Liver (tissue), 8 donors: ENCODE measurements at regions not wholly inside any gene's neighbourhood (a gene's known extent, or its start where the extent isn't known, plus 50 kb on each side); places are given as distances from the start of the nearest gene placed in this dataset.

Source experiments
- DNase-seq: peaks from one replicate; pipeline ENCODE4 v3.0.0-alpha.2; 2017; ENCODE audit warnings: low spot score
- H3K27ac ChIP-seq, 2 donors: one replicate each; pipeline ENCODE4 v1.7.0; 2013; ENCODE audit warnings: inconsistent platforms in 2 of 2, low read length in 2 of 2, control low read depth in 1 of 2, low read depth in 1 of 2, mild to moderate bottlenecking in 1 of 2
- H3K27me3 ChIP-seq, 4 donors: one replicate each; pipeline versions ENCODE4 v1.6.1 to v1.7.0; 2013; ENCODE audit warnings: low read length in 3 of 4, inconsistent platforms in 1 of 4, mild to moderate bottlenecking in 1 of 4, moderate library complexity in 1 of 4; ENCODE audit not compliant: control insufficient read depth in 4 of 4, insufficient read depth in 4 of 4
- H3K36me3 ChIP-seq, 4 donors: one replicate each; pipeline versions ENCODE4 v1.6.1 to v1.7.0; 2013; ENCODE audit warnings: low read length in 3 of 4, mild to moderate bottlenecking in 3 of 4, low read depth in 1 of 4, moderate library complexity in 1 of 4; ENCODE audit not compliant: control insufficient read depth in 4 of 4, insufficient read depth in 3 of 4
- H3K4me1 ChIP-seq, 4 donors: one replicate each; pipeline versions ENCODE4 v1.6.1 to v1.7.0; 2013; ENCODE audit warnings: low read length in 3 of 4, mild to moderate bottlenecking in 3 of 4, moderate library complexity in 1 of 4; ENCODE audit not compliant: control insufficient read depth in 4 of 4, insufficient read depth in 4 of 4
- H3K4me3 ChIP-seq, 3 donors: one replicate each; pipeline versions ENCODE4 v1.6.1 to v1.7.0; 2013; ENCODE audit warnings: low read length in 3 of 3, control low read depth in 1 of 3, low read depth in 1 of 3, mild to moderate bottlenecking in 1 of 3
- H3K9ac ChIP-seq, 2 donors: one replicate each; pipeline ENCODE4 v1.7.0; 2013; ENCODE audit warnings: low read length in 2 of 2, mild to moderate bottlenecking in 2 of 2, moderate library complexity in 2 of 2, control low read depth in 1 of 2, low read depth in 1 of 2
- H3K9me3 ChIP-seq, 4 donors: one replicate each; pipeline versions ENCODE4 v1.6.1 to v1.7.0; 2013; ENCODE audit warnings: low read length in 3 of 4; ENCODE audit not compliant: control insufficient read depth in 4 of 4
- EGR1 ChIP-seq, 2 donors: IDR thresholded peaks; 2 replicates each; pipeline ENCODE4 v1.6.1; 2016 to 2018; ENCODE audit warnings: antibody characterized with exemption in 2 of 2, low read depth in 2 of 2
- FOXA1 ChIP-seq: IDR thresholded peaks from 2 replicates; pipeline ENCODE4 v1.6.1; 2016; ENCODE audit warnings: antibody characterized with exemption
- FOXA2 ChIP-seq: IDR thresholded peaks from 2 replicates; pipeline ENCODE4 v1.6.1; 2016; ENCODE audit warnings: antibody characterized with exemption
- GABPA ChIP-seq, 2 donors: IDR thresholded peaks in 1 of 2; conservative IDR thresholded peaks in 1 of 2; 2 replicates each; pipeline ENCODE4 v1.6.1; 2016; ENCODE audit warnings: antibody characterized with exemption in 2 of 2, mild to moderate bottlenecking in 1 of 2, moderate library complexity in 1 of 2
- HNF4A ChIP-seq, 2 donors: conservative IDR thresholded peaks; 2 replicates each; pipeline ENCODE4 v1.6.1; 2016; ENCODE audit warnings: antibody characterized with exemption in 2 of 2, mild to moderate bottlenecking in 2 of 2
- HNF4G ChIP-seq: IDR thresholded peaks from 2 replicates; pipeline ENCODE4 v1.6.1; 2016; ENCODE audit warnings: antibody characterized with exemption
- JUND ChIP-seq, 2 donors: IDR thresholded peaks; 2 replicates each; pipeline ENCODE4 v1.6.1; 2016; ENCODE audit warnings: antibody characterized with exemption in 2 of 2
- MAX ChIP-seq: IDR thresholded peaks from 2 replicates; pipeline ENCODE4 v1.6.1; 2016; ENCODE audit warnings: antibody characterized with exemption
- NR2F2 ChIP-seq: IDR thresholded peaks from 2 replicates; pipeline ENCODE4 v1.6.1; 2016; ENCODE audit warnings: antibody characterized with exemption
- RAD21 ChIP-seq, 2 donors: IDR thresholded peaks; 2 replicates each; pipeline ENCODE4 v1.6.1; 2016; ENCODE audit warnings: antibody characterized with exemption in 2 of 2, mild to moderate bottlenecking in 2 of 2
- REST ChIP-seq: IDR thresholded peaks from 2 replicates; pipeline ENCODE4 v1.6.1; 2016; ENCODE audit warnings: antibody characterized with exemption, mild to moderate bottlenecking
- RXRA ChIP-seq, 2 donors: IDR thresholded peaks; 2 replicates each; pipeline ENCODE4 v1.6.1; 2017 to 2018; ENCODE audit warnings: antibody characterized with exemption in 2 of 2, mild to moderate bottlenecking in 1 of 2
- SP1 ChIP-seq: IDR thresholded peaks from 2 replicates; pipeline ENCODE4 v1.6.1; 2018; ENCODE audit warnings: antibody characterized with exemption, mild to moderate bottlenecking
- TAF1 ChIP-seq: conservative IDR thresholded peaks from 2 replicates; pipeline ENCODE4 v1.6.1; 2016; ENCODE audit warnings: antibody characterized with exemption, mild to moderate bottlenecking
- YY1 ChIP-seq: IDR thresholded peaks from 2 replicates; pipeline ENCODE4 v1.6.1; 2016; ENCODE audit warnings: antibody characterized with exemption, mild to moderate bottlenecking
- WGBS: extraction: QIAGEN DNeasy Blood & Tissue Kit; methylation state at CpG from one replicate; pipeline ENCODE4 v1.1.7; 2013; 5-methylcytosine and 5-hydroxymethylcytosine counted together
- TF ChIP-seq, protein P1 (sequence below): fragments of 150-350 bp; IDR thresholded peaks from 2 replicates; pipeline ENCODE4 v1.5.1; 2017; ENCODE audit warnings: improper control_type of control experiment, low read depth, low read length; ENCODE audit not compliant: missing input control
- TF ChIP-seq, protein P2 (sequence below): IDR thresholded peaks from 2 replicates; pipeline ENCODE4 v1.6.1; 2016; ENCODE audit warnings: antibody characterized with exemption
- TF ChIP-seq, protein P3 (sequence below): IDR thresholded peaks from 2 replicates; pipeline ENCODE4 v1.6.1; 2016; ENCODE audit warnings: antibody characterized with exemption
- donor health status: healthy.
- donor health status: healthy.
- donor health status: healthy.
- donor health status: healthy.
- donor health status: healthy.

GRCh38 chr7:25853314-25853713 is 298.7 kb upstream of the NFE2L3 start:
- no peak overlapping the region for H3K27ac ChIP-seq
- H3K27me3 ChIP-seq = peaks cover 9 to 42% (median 27%) of the 10 kb centered on the region in 4 donors
- H3K4me3 ChIP-seq = no peak overlapping the region
- WGBS = 37% methylated on average over 7 of the region's 7 CpGs
- peaks cover 0 to 6% (median 2%) of the 10 kb centered on the region in 4 donors for H3K4me1 ChIP-seq
- H3K9me3 ChIP-seq = peaks cover 0 to 12% (median 1%) of the 10 kb centered on the region in 4 donors
- DNase-seq = no peak
- no peak overlapping the region for H3K9ac ChIP-seq
- TF ChIP-seq, protein P1, sequence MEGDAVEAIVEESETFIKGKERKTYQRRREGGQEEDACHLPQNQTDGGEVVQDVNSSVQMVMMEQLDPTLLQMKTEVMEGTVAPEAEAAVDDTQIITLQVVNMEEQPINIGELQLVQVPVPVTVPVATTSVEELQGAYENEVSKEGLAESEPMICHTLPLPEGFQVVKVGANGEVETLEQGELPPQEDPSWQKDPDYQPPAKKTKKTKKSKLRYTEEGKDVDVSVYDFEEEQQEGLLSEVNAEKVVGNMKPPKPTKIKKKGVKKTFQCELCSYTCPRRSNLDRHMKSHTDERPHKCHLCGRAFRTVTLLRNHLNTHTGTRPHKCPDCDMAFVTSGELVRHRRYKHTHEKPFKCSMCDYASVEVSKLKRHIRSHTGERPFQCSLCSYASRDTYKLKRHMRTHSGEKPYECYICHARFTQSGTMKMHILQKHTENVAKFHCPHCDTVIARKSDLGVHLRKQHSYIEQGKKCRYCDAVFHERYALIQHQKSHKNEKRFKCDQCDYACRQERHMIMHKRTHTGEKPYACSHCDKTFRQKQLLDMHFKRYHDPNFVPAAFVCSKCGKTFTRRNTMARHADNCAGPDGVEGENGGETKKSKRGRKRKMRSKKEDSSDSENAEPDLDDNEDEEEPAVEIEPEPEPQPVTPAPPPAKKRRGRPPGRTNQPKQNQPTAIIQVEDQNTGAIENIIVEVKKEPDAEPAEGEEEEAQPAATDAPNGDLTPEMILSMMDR = no peak
- TF ChIP-seq, protein P2, sequence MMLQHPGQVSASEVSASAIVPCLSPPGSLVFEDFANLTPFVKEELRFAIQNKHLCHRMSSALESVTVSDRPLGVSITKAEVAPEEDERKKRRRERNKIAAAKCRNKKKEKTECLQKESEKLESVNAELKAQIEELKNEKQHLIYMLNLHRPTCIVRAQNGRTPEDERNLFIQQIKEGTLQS = no peak
- no peak for TF ChIP-seq GABPA (IDR thresholded peaks at IDR 0.05 in 1 of 2, conservative IDR thresholded peaks at IDR 0.05 in 1 of 2)
- no peak for TF ChIP-seq NR2F2
- no peak for TF ChIP-seq HNF4A (conservative IDR thresholded peaks at IDR 0.05)
- TF ChIP-seq FOXA1 = no peak
- no peak for TF ChIP-seq JUND (IDR thresholded peaks at IDR 0.05)
- TF ChIP-seq, protein P3, sequence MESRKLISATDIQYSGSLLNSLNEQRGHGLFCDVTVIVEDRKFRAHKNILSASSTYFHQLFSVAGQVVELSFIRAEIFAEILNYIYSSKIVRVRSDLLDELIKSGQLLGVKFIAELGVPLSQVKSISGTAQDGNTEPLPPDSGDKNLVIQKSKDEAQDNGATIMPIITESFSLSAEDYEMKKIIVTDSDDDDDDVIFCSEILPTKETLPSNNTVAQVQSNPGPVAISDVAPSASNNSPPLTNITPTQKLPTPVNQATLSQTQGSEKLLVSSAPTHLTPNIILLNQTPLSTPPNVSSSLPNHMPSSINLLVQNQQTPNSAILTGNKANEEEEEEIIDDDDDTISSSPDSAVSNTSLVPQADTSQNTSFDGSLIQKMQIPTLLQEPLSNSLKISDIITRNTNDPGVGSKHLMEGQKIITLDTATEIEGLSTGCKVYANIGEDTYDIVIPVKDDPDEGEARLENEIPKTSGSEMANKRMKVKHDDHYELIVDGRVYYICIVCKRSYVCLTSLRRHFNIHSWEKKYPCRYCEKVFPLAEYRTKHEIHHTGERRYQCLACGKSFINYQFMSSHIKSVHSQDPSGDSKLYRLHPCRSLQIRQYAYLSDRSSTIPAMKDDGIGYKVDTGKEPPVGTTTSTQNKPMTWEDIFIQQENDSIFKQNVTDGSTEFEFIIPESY = no peak
- TF ChIP-seq TAF1 = no peak
- TF ChIP-seq MAX = no peak
- no peak for TF ChIP-seq RAD21 (IDR thresholded peaks at IDR 0.05)
- TF ChIP-seq FOXA2 = no peak
- no peak for TF ChIP-seq YY1
- no peak for TF ChIP-seq RXRA (IDR thresholded peaks at IDR 0.05)
- no peak for TF ChIP-seq REST
- no peak for TF ChIP-seq HNF4G
- no peak for TF ChIP-seq EGR1 (IDR thresholded peaks at IDR 0.05; ENCODE audit: low read depth in 2 of 2)
- no peak for TF ChIP-seq SP1
- H3K36me3 ChIP-seq = no peaks in the 10 kb centered on the region
